GM19438 (cell line): ENCODE measurements at regions not wholly inside any gene's neighbourhood (a gene's known extent, or its start where the extent isn't known, plus 50 kb on each side); places are given as distances from the start of the nearest gene placed in this dataset.
"Not testable (repeated sequence)": the region's sequence is repeated elsewhere in the genome, so short reads cannot be mapped to it uniquely, and the experiment has no call there.

Source experiments
- ATAC-seq: cut with Tn5 transposase; IDR thresholded peaks from one replicate; pipeline ENCODE4 v1.9.1; 2021; ENCODE audit warnings: low read depth; ENCODE audit not compliant: unreplicated experiment

DNA sequence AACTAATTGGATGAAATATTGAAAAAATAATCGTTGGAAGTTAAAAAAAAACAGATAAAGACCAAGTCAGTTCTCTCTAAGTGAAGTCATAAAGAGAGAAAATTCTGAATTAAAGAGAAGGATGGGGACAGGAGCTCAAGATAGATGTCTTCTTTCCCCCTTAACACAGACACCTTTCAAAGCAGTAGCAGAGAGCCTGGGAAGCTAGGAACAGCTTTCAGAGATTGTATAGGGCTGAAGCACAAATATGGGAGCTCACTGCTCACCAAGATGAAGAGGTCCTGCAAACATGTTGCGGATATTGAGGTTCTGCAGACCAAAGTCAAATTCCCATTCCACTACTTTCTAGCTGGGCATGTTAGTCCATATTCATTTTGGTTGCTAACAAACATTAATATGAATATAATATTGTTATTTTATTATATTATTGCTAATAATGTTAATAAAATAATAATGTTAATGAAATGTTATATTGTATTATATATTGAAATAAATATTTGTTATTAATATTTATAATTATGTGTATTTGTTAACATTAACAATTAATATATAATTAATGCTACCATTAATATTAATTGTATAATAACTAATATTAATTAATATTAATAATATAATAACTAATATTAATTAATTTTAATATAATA lies 319.1 kb downstream of the OXSM start:
- no peak for ATAC-seq

DNA sequence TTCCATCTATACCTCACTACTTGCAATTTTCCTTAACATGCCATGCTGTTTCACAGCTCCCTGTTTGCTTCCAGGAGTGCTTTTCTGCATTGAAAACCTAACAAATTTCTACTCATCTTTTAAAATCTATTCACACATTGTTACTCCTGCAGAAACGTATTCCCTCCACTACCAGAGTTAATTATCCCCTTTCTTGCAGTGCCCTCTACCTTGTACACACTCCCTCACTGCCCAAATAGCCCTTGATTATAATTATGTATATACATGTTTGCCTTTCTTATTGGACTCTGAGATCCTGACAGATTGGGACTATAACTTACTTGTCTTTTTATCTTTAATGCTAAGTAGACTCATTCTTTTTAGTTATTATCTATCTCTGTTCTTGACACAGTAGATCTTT lies 325.0 kb downstream of the OXSM start:
- no peak for ATAC-seq

DNA sequence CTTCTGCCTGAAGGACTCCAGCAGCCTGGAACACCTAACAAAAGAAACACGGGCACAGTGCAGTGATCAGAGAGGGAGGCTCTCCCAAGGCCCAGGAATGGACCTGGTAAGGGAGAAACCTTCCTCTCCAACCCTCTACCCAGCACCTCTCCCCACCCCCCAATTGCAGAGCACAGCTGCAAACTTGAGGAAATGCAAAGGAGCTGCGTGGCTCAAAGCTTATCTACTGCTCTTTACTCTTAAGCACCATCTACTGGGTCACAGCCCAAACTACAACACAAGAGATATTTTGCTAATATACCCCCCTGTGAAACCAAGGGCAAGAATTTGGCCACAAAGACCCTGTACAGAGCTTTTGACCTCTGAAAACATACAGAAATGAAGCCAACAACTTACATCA lies 328.3 kb downstream of the OXSM start:
- peak; percentile 72 for ATAC-seq

DNA sequence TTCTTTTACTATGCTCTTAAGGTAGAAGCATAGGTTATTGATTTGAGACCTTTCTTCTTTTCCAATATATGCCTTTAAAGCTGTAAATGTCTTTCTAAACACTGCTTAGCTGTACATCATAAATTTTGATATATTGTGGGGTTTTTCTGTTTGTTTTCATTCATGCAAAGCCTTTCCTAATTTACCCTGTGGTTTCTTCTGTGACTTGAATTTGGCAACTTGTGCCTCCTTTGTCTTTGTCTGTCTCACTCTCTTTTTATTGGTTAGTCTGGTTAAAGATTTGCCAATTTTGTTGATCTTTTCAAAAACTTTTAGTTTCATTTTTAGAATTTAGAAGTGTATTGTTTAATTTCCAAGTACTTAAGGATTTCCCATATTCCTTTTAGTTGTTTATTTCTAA lies 343.1 kb downstream of the OXSM start:
- no peak for ATAC-seq

DNA sequence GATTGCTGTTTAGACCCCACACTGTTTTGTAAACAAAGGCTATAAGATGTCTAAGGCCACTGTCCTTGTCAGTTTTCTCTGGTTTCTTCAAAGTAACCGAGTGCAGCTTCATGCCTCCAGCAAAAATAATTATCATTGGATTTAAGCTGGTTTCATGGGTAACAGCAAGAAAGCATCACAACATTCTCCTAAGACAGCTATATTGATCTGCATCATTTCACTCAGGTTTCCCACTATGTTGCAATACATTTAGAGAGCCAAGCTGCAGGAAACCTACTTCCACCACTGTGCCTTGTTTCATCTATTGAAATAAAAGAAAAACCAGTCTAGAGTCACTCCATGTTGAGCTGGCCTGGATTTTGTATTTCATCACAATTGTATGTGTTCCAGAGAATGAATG lies 351.4 kb downstream of the OXSM start:
- ATAC-seq, result no peak

DNA sequence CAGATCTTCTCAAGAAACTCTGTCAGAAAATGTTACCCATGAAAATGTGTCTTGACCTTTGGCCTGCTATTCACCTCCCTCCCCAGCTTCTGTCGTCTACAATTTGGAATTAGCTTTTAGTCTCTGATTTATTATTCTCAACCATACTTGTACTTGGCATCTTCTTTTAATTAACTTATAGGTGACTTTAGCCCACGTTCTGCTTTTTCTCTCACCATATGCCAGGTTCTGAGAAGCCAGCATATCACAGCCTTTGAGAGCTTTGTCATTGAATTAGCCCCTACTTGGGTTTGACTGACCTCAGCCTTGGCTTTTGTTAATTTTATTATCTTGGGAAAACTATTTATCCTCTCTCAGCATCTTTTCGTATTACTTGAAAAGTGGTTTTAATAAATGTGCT lies 355.9 kb downstream of the OXSM start:
- ATAC-seq, result no peak

DNA sequence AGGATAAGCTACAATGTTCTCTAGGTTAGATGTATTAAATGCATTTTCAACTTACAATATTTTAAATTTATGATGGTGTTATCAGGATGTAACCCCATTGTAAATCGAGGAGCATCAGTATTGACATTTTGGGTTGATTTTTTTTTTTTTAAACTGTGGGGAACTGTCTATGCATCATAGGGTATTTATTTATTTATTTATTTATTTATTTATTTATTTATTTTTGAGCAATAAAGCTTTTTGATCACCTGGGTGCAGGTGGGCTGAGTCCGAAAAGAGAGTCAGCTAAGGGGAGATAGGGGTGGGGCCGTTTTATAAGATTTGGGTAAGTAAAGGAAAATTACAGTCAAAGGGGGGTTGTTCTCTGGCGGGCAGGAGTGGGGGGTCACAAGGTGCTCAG lies 367.5 kb downstream of the OXSM start:
- not testable (repeated sequence) for ATAC-seq

DNA sequence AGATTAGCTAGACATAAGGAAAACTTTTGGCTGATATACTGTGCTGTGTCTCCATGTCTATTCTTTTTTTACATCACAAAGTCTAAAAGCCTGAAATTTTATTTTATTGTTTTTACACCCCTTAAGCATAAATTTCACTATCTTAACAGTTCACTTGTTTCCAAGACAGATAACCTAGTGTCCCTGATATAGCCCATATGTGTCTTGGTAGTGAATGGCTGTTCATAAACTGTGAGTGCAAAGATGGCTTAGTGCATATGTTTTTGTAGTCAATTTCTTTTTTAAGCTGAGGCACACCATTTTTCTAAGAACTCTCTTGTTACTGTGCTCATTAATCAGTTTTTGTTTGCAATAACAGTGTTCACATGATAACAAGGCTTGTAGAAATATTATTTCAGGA lies 381.1 kb downstream of the OXSM start:
- ATAC-seq, result no peak

DNA sequence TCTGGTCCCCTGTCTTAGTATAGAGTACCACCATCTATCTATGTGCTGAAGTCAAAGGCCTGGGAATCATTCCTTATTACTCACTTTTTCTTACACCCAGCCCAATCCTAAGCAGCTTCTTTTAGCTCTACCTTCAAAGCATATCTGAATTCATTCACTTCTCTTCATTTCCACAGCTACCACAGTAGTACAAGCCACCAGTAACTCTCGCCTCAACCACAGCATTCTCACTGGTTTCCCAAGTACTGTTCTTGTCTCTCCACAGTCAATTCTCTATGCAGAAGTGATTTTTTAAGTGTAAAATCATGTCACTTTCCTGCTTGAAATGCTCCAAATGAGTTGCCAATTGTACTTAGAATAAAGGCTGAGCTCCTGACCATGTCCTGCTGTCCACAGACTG lies 401.7 kb downstream of the OXSM start:
- no peak for ATAC-seq

DNA sequence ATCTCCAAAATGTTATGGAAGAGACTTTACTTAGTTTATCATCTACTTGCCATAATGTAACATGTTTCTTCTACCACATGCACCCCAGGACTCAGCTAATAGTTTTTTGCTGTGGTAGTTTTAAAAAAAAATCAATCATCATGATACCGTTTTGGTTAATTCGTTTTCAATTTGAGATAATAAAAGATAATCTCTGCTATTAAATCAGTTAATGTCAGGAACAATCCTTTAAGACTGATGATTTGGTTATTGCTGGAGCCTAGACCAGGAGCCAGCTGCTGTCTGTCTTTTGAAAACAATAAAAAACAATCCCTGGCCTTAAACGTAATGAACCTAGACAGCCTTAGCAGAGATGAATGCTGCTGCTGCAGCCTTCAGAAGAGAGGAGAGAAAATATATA lies 403.7 kb downstream of the OXSM start:
- no peak for ATAC-seq

DNA sequence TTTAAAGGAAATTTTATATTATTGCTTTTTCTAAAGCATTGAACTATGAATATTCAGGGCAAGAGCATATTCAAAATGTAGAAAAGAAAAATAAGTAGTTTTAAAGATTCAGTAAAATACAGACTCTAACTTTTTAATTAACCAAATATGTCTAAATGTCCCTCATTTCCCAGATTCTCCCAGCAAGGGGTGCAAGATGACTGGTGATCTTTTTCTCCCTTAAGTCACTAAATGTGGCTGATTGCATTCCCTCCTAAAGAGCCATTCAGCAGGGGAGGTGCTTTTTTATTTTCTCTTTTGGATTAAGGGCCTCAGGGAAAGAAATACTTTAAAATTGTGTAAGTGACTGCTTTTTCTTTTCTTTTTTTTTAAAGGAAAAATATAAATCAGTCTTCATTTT lies 406.9 kb downstream of the OXSM start:
- no peak for ATAC-seq

DNA sequence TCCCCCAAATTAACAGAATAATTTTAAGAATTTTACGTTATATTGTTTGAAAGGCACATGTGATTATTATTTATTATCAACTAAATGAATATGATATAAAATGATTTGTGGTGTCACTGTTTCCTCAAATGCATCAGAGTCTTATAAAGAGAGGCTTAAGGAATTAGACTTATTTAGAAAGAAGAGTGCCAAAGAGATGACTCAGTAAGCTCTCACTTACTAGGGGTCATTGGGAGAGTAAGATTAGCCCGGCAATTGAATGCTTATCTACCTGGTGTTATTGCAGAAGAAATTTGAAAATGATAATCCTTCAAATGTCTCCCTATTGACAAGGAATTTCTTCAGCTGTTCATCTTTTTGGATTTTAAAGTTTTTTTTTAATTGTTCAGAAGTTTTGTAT lies 408.7 kb downstream of the OXSM start:
- no peak for ATAC-seq

DNA sequence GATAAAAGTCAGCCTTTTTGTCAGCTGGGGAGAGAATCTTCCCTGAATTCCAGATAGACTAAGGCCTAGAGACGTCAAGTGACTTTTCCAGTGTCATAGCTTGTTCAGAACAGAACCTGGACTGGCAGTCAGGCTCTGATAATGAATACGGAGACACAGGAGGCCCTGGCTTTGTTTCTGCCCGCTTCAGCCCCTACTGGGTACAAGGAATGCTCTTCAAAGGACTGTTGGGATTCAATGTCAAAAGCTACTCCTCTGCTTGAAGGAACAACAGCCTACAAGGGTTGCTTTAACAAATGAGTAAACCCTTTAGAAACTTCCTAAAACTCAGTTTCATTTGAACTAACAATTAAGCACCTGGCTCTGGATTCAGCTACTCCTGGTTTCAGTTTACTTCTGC lies 412.3 kb downstream of the OXSM start:
- ATAC-seq, result no peak

DNA sequence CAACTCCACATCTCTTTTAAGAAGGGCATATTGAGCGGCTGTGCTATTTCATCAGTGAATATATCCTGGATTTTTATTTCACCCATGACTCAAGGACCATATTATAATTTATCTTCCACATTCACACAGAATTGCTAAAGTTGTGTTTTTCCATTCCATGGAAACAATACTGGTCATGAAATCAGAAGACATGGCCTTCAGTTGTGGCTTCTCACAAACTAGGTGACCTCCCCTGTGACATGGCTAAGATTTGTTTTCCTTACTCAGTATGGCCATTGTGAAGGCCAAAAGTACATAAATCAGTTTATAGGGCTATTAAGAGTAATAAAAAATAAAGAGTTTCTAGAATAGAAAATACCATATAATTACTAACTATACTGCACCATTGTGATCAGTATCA lies 415.6 kb downstream of the OXSM start:
- ATAC-seq, result no peak

DNA sequence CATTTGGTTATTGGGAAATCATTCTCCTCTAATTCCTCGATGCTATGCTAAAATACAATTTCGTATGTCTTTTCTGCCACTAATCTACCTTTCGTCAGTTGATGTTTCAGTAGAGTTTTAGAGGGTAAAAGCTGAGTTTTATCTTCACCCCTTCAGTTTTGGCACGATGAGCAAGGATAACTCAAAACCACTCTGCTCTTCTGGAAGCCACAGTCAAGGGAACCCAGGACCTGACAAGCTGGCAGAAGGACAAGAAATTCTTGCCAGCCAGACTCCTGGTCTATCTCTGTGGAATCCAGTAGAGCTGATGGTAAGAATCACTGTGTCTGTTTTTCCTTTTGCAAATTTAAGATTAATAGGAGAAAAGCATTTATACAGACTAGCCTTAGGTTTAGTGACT lies 414.4 kb upstream of the LRRC3B start:
- no peak for ATAC-seq

DNA sequence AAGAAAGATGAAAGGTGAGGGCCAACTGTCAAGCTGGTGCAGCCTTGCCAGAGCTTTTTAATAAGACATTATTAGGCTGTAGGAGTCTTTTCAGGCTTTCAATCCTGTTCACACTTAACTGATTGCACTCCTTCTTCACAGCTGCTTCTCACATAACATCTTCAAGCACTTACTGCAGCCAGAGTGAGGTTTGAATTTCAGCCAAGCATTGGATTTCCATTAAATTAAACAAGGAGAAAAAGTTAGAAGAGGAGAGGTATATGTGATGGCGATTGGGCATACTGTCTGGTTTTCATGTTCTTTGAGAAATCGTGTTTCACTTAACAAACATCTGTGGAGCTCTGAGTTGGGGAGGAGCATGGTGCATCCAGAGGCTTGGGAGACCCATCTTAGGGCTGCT lies 392.8 kb upstream of the LRRC3B start:
- no peak for ATAC-seq

DNA sequence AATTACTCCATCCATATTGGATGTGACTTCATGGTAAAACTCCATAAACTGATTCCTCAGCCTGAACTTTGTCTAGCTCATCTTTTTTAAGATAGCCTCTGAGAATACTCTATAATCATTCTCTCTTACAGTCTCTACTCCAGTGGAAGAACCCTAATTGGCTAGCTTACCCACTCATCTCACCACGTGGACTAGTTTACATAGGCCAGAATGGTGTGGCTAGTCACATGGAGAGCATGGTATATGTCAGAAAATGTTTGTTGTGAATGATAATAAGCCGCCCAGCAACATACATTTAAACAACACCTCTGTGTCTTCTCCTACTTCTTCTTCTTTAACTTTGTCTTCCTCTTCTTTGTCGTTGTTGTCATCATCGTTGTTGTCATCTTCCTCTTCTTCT lies 389.2 kb upstream of the LRRC3B start:
- ATAC-seq, result no peak

DNA sequence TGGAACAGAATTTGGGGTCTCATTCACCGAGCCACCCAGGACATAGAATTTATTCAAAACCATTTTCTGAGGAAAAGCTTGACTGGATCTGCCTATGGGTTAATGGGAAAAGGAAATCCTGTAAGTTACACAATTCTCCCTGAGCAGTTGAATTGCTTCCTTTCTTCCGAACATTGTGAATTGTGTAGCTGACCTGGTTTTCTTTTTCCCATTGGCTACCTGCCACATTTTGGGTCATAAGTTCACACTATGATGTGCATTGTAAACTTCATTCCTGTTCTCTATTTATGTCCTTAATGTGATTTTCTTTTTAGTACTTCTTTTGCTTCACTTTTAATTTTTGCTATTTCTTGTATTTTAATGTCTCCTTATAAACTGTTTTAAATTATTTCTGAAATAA lies 386.0 kb upstream of the LRRC3B start:
- no peak for ATAC-seq

DNA sequence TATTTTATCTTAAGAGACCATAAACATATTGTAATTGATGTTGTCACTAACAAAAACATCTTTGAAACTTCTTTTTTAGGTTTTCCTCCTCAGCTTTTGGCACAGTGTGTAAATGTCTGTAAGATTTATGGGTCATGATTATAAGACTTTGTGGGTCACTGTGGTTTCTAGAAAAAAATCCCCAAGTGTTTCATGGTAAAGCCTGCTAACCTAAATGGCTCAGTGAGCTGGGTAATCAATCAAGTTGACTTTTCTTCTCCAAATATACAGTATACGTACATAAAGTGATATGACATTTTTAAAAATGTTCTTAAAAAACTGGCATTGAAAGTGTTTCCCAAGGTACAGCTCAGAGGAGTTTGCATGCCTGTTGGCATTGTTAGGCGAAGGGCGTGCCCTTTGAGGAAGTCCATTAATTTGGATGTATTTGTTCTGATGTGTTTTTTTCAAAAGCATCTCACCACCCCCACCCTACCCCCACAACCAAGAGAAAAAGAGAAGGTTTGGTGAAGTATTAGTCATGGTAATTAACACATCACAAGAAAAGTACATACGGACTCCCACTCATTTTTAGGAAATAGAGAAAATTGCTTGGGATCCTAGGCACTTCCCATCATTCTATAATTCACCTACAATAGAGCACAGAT lies 385.4 kb upstream of the LRRC3B start:
- ATAC-seq, result no peak

DNA sequence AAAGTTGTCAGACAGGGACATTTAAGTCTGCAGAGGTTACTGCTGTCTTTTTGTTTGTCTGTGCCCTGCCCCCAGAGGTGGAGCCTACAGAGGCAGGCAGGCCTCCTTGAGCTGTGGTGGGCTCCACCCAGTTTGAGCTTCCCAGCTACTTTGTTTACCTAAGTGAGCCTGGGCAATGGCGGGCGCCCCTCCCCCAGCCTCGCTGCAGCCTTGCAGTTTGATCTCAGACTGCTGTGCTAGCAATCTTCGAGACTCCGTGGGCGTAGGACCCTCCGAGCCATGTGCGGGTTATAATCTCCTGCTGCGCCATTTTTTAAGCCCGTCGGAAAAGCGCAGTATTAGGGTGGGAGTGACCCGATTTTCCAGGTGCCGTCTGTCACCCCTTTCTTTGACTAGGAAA lies 378.0 kb upstream of the LRRC3B start:
- not testable (repeated sequence) for ATAC-seq

DNA sequence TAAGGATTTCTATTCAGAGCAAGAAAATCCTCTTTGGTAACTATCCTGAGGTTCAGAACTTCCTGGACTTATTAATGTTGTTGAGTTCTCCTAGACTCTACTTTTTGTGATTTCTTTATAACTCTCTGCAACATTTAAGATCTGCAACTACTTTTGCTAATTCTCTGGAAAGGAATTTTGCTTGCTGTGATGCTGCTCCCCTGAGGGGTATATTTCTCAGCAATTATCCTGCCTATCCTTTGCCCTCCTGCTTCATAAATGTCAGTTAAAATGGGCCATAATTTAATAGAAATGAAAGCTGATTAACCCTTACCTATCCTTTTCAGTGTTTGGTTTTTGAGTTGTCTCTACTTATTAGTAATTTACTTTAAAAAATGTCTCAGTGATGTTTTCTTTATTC lies 377.3 kb upstream of the LRRC3B start:
- ATAC-seq, result no peak

DNA sequence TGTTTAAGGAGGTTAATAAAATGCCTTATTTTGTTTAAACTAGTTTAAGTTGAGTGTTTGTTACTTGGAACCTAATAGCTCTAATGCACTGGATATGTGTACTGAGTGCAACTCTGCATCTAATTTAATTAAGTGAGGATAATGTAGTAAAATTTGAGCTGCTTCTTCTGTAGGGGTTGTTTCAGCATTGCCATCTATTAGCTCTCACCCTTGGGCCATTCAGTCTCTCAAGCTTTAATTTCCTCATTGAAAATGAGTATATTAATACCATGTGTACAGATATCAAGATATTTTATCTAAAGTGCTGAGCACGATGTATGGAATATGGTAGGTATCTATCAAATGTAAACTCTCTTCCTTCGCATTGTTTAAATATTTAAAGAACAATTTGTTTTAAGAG lies 375.7 kb upstream of the LRRC3B start:
- no peak for ATAC-seq

DNA sequence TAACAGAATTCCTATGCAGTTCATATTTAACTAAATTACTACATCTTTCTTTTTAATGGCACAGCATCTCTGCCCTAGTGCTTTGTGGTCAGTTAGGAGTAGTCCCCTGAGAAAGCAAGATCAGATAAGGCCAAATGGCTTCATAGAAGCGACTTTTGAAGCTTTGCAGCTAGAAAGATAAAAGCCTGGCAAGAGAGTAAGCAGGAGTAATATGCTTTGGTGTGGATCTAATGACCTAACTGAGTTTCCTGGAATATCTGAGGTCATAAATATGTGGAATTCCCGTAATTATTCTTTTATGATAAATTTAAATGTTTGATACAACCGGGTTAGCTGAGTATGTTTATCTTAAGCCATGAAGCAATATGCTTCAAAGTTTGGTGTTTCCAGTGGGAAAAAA lies 374.9 kb upstream of the LRRC3B start:
- ATAC-seq, result no peak
